SK-N-MC (cell line): ENCODE measurements at regions not wholly inside any gene's neighbourhood (a gene's known extent, or its start where the extent isn't known, plus 50 kb on each side); places are given as distances from the start of the nearest gene placed in this dataset.

Experiments
- EZH2 ChIP-seq: fragments of 200-600 bp; sonication (generic); IDR thresholded peaks from one replicate; pipeline ENCODE4 v1.6.1; 2017; ENCODE audit warnings: antibody characterized with exemption
- FOXP2 ChIP-seq: optimal IDR thresholded peaks from 2 replicates; pipeline ENCODE3; 2011; ENCODE audit warnings: mild to moderate bottlenecking, moderate library complexity; ENCODE audit not compliant: insufficient read depth; ENCODE audit errors: extremely low read length, control extremely low read depth
- POLR2AphosphoS5 ChIP-seq: IDR thresholded peaks from 2 replicates; pipeline ENCODE4 v1.6.1; 2012; ENCODE audit warnings: mild to moderate bottlenecking, low read depth, low read length, borderline replicate concordance

GRCh38 chr18:28439870-28440269 lies 262.9 kb upstream of the CDH2 start:
- no peak for TF ChIP-seq POLR2AphosphoS5
- no peak for TF ChIP-seq EZH2
- no peak for TF ChIP-seq FOXP2
